Daoy (cell line): ENCODE measurements at regions not wholly inside any gene's neighbourhood (a gene's known extent, or its start where the extent isn't known, plus 50 kb on each side); places are given as distances from the start of the nearest gene placed in this dataset.
A peak's percentile ranks its signal among the peaks of the same experiment; 100 is the strongest.
"Not testable (repeated sequence)": the region's sequence is repeated elsewhere in the genome, so short reads cannot be mapped to it uniquely, and the experiment has no call there.

Experiments
- DNase-seq: peaks from one replicate; pipeline ENCODE4 v3.0.0-alpha.2; 2015; ENCODE audit warnings: low read depth

GRCh38 chr4:67412153-67412712 lies 133.1 kb downstream of the CENPC start:
- not testable (repeated sequence) for DNase-seq

GRCh38 chr4:67403342-67403741 lies 142.0 kb downstream of the CENPC start:
- DNase-seq = no peak

- no peak for DNase-seq
These were observed 143.4 kb downstream of the CENPC start for GRCh38 chr4:67401902-67402301.

- no peak for DNase-seq
These were observed 147.4 kb downstream of the CENPC start for GRCh38 chr4:67397931-67398330.

GRCh38 chr4:67397031-67397430 lies 148.3 kb downstream of the CENPC start:
- DNase-seq = no peak

GRCh38 chr4:67396008-67396407 lies 149.3 kb downstream of the CENPC start:
- DNase-seq = no peak

GRCh38 chr4:67394879-67395278 lies 150.4 kb downstream of the CENPC start:
- no peak for DNase-seq

GRCh38 chr4:67393699-67394281 lies 151.5 kb downstream of the CENPC start:
- DNase-seq = peak; percentile 16

- DNase-seq = no peak
These were observed 152.3 kb downstream of the CENPC start for GRCh38 chr4:67393007-67393406.

GRCh38 chr4:67381406-67381804 lies 163.9 kb downstream of the CENPC start:
- DNase-seq = not testable (repeated sequence)

GRCh38 chr4:67380702-67381405 lies 164.4 kb downstream of the CENPC start:
- DNase-seq = not testable (repeated sequence)

- no peak for DNase-seq
These were observed 165.1 kb downstream of the CENPC start for GRCh38 chr4:67380154-67380553.

- no peak for DNase-seq
These were observed 170.0 kb downstream of the CENPC start for GRCh38 chr4:67375291-67375690.

GRCh38 chr4:67371615-67372014 lies 173.7 kb downstream of the CENPC start:
- DNase-seq = no peak

GRCh38 chr4:67366311-67366861 lies 178.9 kb downstream of the CENPC start:
- DNase-seq = no peak

GRCh38 chr4:67365661-67366245 lies 179.6 kb downstream of the CENPC start:
- no peak for DNase-seq

GRCh38 chr4:67355806-67356205 lies 189.5 kb downstream of the CENPC start:
- no peak for DNase-seq

GRCh38 chr4:67346654-67347053 lies 198.6 kb downstream of the CENPC start:
- no peak for DNase-seq

- no peak for DNase-seq
These were observed 200.5 kb downstream of the CENPC start for GRCh38 chr4:67344594-67345380.

- no peak for DNase-seq
These were observed 202.1 kb downstream of the CENPC start for GRCh38 chr4:67343199-67343598.

GRCh38 chr4:67342291-67342690 lies 203.0 kb downstream of the CENPC start:
- DNase-seq = no peak

- no peak for DNase-seq
These were observed 211.6 kb downstream of the CENPC start for GRCh38 chr4:67333664-67334063.
